GM12892 (cell line): ENCODE measurements at regions not wholly inside any gene's neighbourhood (a gene's known extent, or its start where the extent isn't known, plus 50 kb on each side); places are given as distances from the start of the nearest gene placed in this dataset.

Source experiments
- POLR2A ChIP-seq: IDR thresholded peaks from 2 replicates; pipeline ENCODE4 v1.6.1; 2011; ENCODE audit warnings: low read depth, low read length, control low read depth
- POLR2AphosphoS5 ChIP-seq: IDR thresholded peaks from 2 replicates; pipeline ENCODE4 v1.6.1; 2011; ENCODE audit warnings: low read depth, low read length, control low read depth
- TAF1 ChIP-seq: IDR thresholded peaks from 2 replicates; pipeline ENCODE4 v1.6.1; 2011; ENCODE audit warnings: low read depth, mild to moderate bottlenecking, control low read depth, low read length, borderline replicate concordance

GRCh38 chrX:10086676-10087075, 70.1 kb upstream of the CLCN4 start:
- TF ChIP-seq POLR2A (no peak), TAF1 (no peak), POLR2AphosphoS5 (no peak)
